GM12878 (cell line): ENCODE measurements at regions not wholly inside any gene's neighbourhood (a gene's known extent, or its start where the extent isn't known, plus 50 kb on each side); places are given as distances from the start of the nearest gene placed in this dataset.

Experiments used
- ATAC-seq: fragments of 200-7000 bp; cut with Tn5 transposase; 3 replicates; pipeline ENCODE4 v1.9.1; 2020; ENCODE audit warnings: mild to moderate bottlenecking, moderate library complexity
- BruUV-seq: library from RNA; stranded (reverse); fragments of 400-500 nt; replicated peaks from 2 replicates; lab custom pipeline; 2021; lab: Mats Ljungman, UMichigan
- CTCF ChIA-PET: fragments of 300-600 bp; sonication (Branson Sonifier 250); formaldehyde crosslinking; extraction: SDS; loops from one replicate; lab custom pipeline; 2021; ENCODE audit warnings: inconsistent platforms; lab: Yijun Ruan, JAX
- POLR2A ChIA-PET: fragments of 350-600 bp; formaldehyde crosslinking; extraction: SDS; loops from one replicate; lab custom pipeline; 2021; ENCODE audit warnings: inconsistent platforms; lab: Charles Lee
- RAD21 ChIA-PET: fragments of 300-600 bp; sonication (Branson Sonifier 250); formaldehyde crosslinking; loops from one replicate; lab custom pipeline; 2023; ENCODE audit warnings: antibody characterized with exemption; ENCODE audit not compliant: unreplicated experiment; lab: Charles Lee
- SMC1A ChIA-PET: fragments of 300-600 bp; sonication (Branson Sonifier 250); formaldehyde crosslinking; loops from one replicate; lab custom pipeline; 2023; ENCODE audit not compliant: unreplicated experiment, uncharacterized antibody; lab: Charles Lee
- DNase-seq: peaks from one replicate; pipeline ENCODE4 v3.0.0-alpha.2; 2011; ENCODE audit warnings: low read depth, low spot score
- FAIRE-seq: peaks from 3 replicates; lab custom pipeline; 2011; peaks lifted over from hg19 to GRCh38; lab: Jason Lieb, UNC
- H2AFZ ChIP-seq: 2 replicates; pipeline ENCODE4 v1.6.0; 2011; ENCODE audit warnings: low read depth, low read length, control low read depth; ENCODE audit not compliant: control insufficient read depth
- H3K27ac ChIP-seq: 2 replicates; pipeline ENCODE4 v1.5.1; 2011; ENCODE audit warnings: control low read depth; ENCODE audit not compliant: control insufficient read depth, insufficient read depth
- H3K27me3 ChIP-seq, 2 experiments: replicated peaks in 1 of 2; 2 replicates each; pipeline versions ENCODE4 v1.6.0 to v1.6.1; 2011; ENCODE audit warnings: low read length in 1 of 2; ENCODE audit not compliant: control insufficient read depth in 2 of 2, insufficient read depth in 2 of 2
- H3K36me3 ChIP-seq, 2 experiments: 2 replicates each; pipeline ENCODE4 v1.5.1; 2011; ENCODE audit warnings: low read length in 1 of 2; ENCODE audit not compliant: control insufficient read depth in 2 of 2, insufficient read depth in 2 of 2
- H3K4me1 ChIP-seq: 2 replicates; pipeline ENCODE4 v1.6.1; 2011; ENCODE audit warnings: mild to moderate bottlenecking, low read length, moderate library complexity, mixed read lengths; ENCODE audit not compliant: control insufficient read depth, insufficient read depth
- H3K4me2 ChIP-seq: 2 replicates; pipeline ENCODE4 v1.6.0; 2011; ENCODE audit warnings: control low read depth; ENCODE audit not compliant: control insufficient read depth, insufficient read depth
- H3K4me3 ChIP-seq: fragments of 200-600 bp; sonication (generic); 2 replicates; pipeline ENCODE4 v1.5.1; 2016
- H3K79me2 ChIP-seq: 2 replicates; pipeline ENCODE4 v1.6.0; 2011; ENCODE audit warnings: low read length; ENCODE audit not compliant: control insufficient read depth, insufficient read depth
- H3K9ac ChIP-seq: 2 replicates; pipeline ENCODE4 v1.8.0; 2011; ENCODE audit warnings: low read length, control low read depth, mixed read lengths; ENCODE audit not compliant: control insufficient read depth, insufficient read depth
- H3K9me3 ChIP-seq: replicated peaks from 3 replicates; pipeline ENCODE4 v1.5.1; 2011; ENCODE audit warnings: mild to moderate bottlenecking, low read length; ENCODE audit not compliant: control insufficient read depth, insufficient read depth
- H4K20me1 ChIP-seq: 2 replicates; pipeline ENCODE4 v1.6.0; 2011; ENCODE audit not compliant: control insufficient read depth, insufficient read depth
- ASH2L ChIP-seq: fragments of 300-600, 200-600 bp; sonication (generic); IDR thresholded peaks from 2 replicates; pipeline ENCODE4 v1.6.1; 2017; ENCODE audit warnings: low read depth, mild to moderate bottlenecking, borderline replicate concordance
- CEBPB ChIP-seq, 2 experiments: fragments of 150-350 bp in 1 of 2; IDR thresholded peaks; 2 replicates each; pipeline ENCODE4 v1.6.1; 2012 to 2014; ENCODE audit warnings: low read depth in 2 of 2, low read length in 2 of 2, borderline replicate concordance in 1 of 2, inconsistent platforms in 1 of 2
- CHD1 ChIP-seq: IDR thresholded peaks from 2 replicates; pipeline ENCODE4 v1.6.1; 2012; ENCODE audit warnings: low read depth, low read length, improper control_type of control experiment
- CUX1 ChIP-seq: IDR thresholded peaks from 2 replicates; pipeline ENCODE4 v1.6.1; 2012; ENCODE audit warnings: improper control_type of control experiment, low read depth, low read length; ENCODE audit not compliant: insufficient replicate concordance
- EP300 ChIP-seq, 2 experiments: fragments of 150-350 bp in 1 of 2; IDR thresholded peaks; 2 replicates each; pipeline ENCODE4 v1.6.1; 2011 to 2012; ENCODE audit warnings: low read depth in 2 of 2, low read length in 2 of 2, borderline replicate concordance in 1 of 2, improper control_type of control experiment in 1 of 2, inconsistent platforms in 1 of 2; ENCODE audit not compliant: control insufficient read depth in 1 of 2
- HSF1 ChIP-seq: fragments of 150-350 bp; IDR thresholded peaks from 2 replicates; pipeline ENCODE4 v1.6.1; 2014; ENCODE audit warnings: mild to moderate bottlenecking, low read depth, low read length
- IKZF1 ChIP-seq: fragments of 450-650 bp; conservative IDR thresholded peaks from 2 replicates; pipeline ENCODE4 v1.6.1; 2017; ENCODE audit warnings: antibody characterized with exemption, mild to moderate bottlenecking
- IRF5 ChIP-seq: fragments of 450-650 bp; IDR thresholded peaks from 2 replicates; pipeline ENCODE4 v1.6.1; 2017; ENCODE audit warnings: borderline replicate concordance
- MEF2A ChIP-seq: IDR thresholded peaks from 2 replicates; pipeline ENCODE4 v1.6.1; 2011; ENCODE audit warnings: low read depth, mild to moderate bottlenecking, low read length, moderate library complexity; ENCODE audit not compliant: insufficient read depth
- NFXL1 ChIP-seq: fragments of 450-650 bp; IDR thresholded peaks from 2 replicates; pipeline ENCODE4 v1.6.1; 2017; ENCODE audit warnings: antibody characterized with exemption, mild to moderate bottlenecking, borderline replicate concordance
- TAF1 ChIP-seq: IDR thresholded peaks from 2 replicates; pipeline ENCODE4 v1.6.1; 2011; ENCODE audit warnings: mild to moderate bottlenecking, low read depth, low read length, borderline replicate concordance
- ZNF207 ChIP-seq: fragments of 450-650 bp; IDR thresholded peaks from 2 replicates; pipeline ENCODE4 v1.6.1; 2014; ENCODE audit warnings: antibody characterized with exemption, mild to moderate bottlenecking, borderline replicate concordance
- WGBS: methylation state at CpG from one replicate; pipeline ENCODE4 v1.1.6; 2016; ENCODE audit warnings: low lambda C conversion rate; ENCODE audit not compliant: insufficient replicate concordance, insufficient coverage; ENCODE audit errors: missing lambda C conversion rate; 5-methylcytosine and 5-hydroxymethylcytosine counted together
- in situ Hi-C: fragments of 300-500 bp; cut with MboI; formaldehyde crosslinking; loops from 9 replicates; pipeline ENCODE4 v1.14.3; 2018; ENCODE audit warnings: mixed read lengths
- intact Hi-C: fragments of 100-400 bp; cut with micrococcal nuclease; formaldehyde crosslinking; loops from one replicate; pipeline ENCODE4 v1.14.2; 2022; ENCODE audit not compliant: unreplicated experiment

GRCh38 chr22:22397875-22398524 lies 110.5 kb downstream of the ZNF280B start:
- POLR2A ChIA-PET, result no interaction called here
- Histone ChIP-seq H3K9me3 (no peaks in the 10 kb centered on the region), H3K27ac (no peak overlapping the region), H3K27me3 (no peaks in the 10 kb centered on the region), H3K36me3 (no peaks in the 10 kb centered on the region)
- WGBS, result 40% methylated on average over 3 of the region's 3 CpGs
- no peak for DNase-seq
- TF ChIP-seq IRF5 (no peak), TAF1 (no peak), MEF2A (no peak), ASH2L (no peak), HSF1 (no peak), CUX1 (no peak), CHD1 (no peak), ZNF207 (no peak), CEBPB (IDR thresholded peaks at IDR 0.05; ENCODE audit: borderline replicate concordance in 1 of 2, low read depth in 2 of 2, low read length in 2 of 2) (no peak), NFXL1 (no peak), EP300 (IDR thresholded peaks at IDR 0.05; ENCODE audit: borderline replicate concordance in 1 of 2, control insufficient read depth in 1 of 2, low read depth in 2 of 2, low read length in 2 of 2) (no peak), IKZF1 (no peak)
- TF ChIP-seq, all 136 proteins: peak for 0
- ChIA-PET CTCF (interaction anchor here (0.8 to 1.3 kb wide), 2 partner anchors 12 to 29 kb away, joined by 3 to 4 read pairs; no protein-coding TSS in a partner anchor), SMC1A (interaction anchor here (2.0 kb wide), 1 partner anchor 33 kb away, joined by 5 read pairs; no protein-coding TSS in a partner anchor), RAD21 (interaction anchor here (1.1 kb wide), 1 partner anchor 25 kb away, joined by 3 read pairs; no protein-coding TSS in a partner anchor)
- no peak overlapping the region for H2AFZ ChIP-seq
- H4K20me1 ChIP-seq, result no peaks in the 10 kb centered on the region
- no peak overlapping the region for H3K9ac ChIP-seq
- no TSS peak for BruUV-seq
- in situ Hi-C loops (no loop called here), intact Hi-C loops (no loop called here)
- ATAC-seq (no peak), FAIRE-seq (no peak)
- no peaks in the 10 kb centered on the region; the same call in 1 of the 2 replicates for H3K4me1 ChIP-seq
- H3K4me3 ChIP-seq, result no peak overlapping the region
- H3K79me2 ChIP-seq, result no peaks in the 10 kb centered on the region
- no peak overlapping the region for H3K4me2 ChIP-seq
